GM12873 (cell line): ENCODE measurements at regions not wholly inside any gene's neighbourhood (a gene's known extent, or its start where the extent isn't known, plus 50 kb on each side); places are given as distances from the start of the nearest gene placed in this dataset.

ENCODE experiments used
- CTCF ChIP-seq: IDR thresholded peaks from 2 replicates; pipeline ENCODE4 v1.5.1; 2012; ENCODE audit warnings: low read depth, mild to moderate bottlenecking, moderate library complexity, low read length, control low read depth; ENCODE audit not compliant: insufficient read depth; ENCODE audit errors: missing control alignments

- no peak for TF ChIP-seq CTCF
Measured at GRCh38 chr4:17120761-17121160, 222.3 kb upstream of the LDB2 start.

DNA sequence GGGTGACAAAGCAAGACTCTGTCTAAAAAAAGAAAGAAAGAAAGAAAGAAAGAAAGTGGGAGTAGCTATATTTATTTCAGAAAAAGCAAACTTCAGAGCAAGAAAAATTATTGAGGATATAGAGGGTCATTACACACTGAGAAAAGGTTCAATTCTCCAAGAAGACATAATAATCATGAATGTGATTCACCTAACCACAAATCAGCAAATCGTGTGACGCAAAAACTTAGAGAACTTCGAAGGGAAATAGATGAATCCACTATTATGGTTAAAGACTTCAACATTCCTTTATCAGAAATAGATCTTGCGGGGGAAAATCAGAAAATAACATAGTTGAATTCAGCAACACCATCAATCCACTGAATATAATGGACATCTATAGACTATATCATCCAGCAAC lies 219.3 kb upstream of the LDB2 start:
- no peak for TF ChIP-seq CTCF

GRCh38 chr4:17115583-17115982 lies 217.1 kb upstream of the LDB2 start:
- TF ChIP-seq CTCF = no peak

DNA sequence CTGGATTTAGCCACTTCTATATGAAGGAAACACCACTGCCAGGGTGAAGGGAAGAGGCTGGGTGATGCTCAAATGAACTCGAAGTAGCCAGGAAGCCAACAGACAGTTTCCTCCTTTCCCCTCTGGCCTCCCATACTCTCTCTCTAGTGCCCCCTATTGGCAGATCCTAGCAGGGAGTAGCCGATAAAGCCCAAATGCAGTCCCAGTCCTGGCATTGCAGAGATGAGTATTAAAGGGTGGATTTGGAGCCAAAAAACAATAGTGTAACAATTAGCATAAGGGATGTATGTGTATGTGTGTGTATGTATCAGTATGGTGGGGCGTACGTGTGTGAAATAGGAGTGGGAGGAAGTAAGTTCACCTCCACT lies 213.8 kb upstream of the LDB2 start:
- peak; percentile 69 for TF ChIP-seq CTCF

DNA sequence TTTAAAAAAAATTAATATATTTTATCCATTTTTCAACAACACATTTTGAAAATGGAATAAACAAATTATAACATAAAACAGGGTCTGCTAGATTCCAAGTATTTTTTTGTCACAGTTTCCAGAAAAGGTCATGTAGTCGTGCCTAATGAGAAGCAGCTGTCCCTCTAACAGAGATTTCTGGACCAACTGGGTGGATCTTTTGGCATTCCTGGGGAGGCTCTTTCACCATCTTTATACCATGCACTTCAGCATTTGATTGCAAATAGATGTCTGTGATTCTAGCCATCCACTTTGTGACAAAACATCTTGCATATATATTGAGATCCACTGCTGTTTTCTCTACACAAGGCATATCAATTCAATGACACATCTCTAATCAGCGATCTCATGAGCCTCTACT lies 210.7 kb upstream of the LDB2 start:
- TF ChIP-seq CTCF = no peak

DNA sequence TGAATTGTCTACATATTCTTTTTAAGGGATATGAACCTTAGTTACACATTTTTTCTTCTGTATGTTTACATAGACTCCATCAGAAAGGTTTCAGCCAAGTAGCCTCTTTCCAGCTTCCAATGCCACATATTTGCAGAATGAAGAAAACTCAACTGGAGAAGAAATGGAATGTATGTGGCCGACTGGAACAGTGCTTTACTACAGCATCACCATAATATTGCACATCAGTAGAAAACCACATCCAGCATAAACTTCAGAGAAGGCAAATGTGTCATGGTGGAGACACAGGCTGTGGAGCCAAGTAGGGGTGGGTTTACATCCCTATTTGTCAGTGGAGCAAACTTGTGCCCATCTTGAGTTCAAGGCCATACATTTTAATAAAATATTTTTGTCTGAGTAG lies 204.8 kb upstream of the LDB2 start:
- no peak for TF ChIP-seq CTCF

DNA sequence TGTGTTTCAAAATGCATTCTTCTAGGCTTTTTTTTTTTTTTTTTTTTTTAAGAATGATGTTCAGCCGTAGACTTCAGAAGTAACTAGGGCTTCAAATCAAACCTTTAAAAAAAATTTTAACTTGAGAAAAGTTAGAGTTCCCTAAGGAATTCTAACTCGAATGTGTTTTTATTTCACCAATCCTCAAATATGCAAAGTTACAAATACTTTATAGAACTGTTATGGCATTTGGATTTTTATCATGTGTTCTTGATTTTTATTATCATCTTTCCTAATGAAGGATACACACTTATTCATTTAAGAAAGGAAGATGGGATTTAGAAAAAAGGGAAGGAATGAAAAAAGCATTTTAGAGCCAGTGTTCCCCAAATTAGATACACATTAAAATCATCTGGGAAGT lies 200.6 kb upstream of the LDB2 start:
- no peak for TF ChIP-seq CTCF

GRCh38 chr4:17098401-17098800 lies 200.0 kb upstream of the LDB2 start:
- no peak for TF ChIP-seq CTCF
